GM12878 (cell line): ENCODE measurements at regions not wholly inside any gene's neighbourhood (a gene's known extent, or its start where the extent isn't known, plus 50 kb on each side); places are given as distances from the start of the nearest gene placed in this dataset.

Source experiments
- BHLHE40 ChIP-seq, 2 experiments: fragments of 450-650 bp in 1 of 2; IDR thresholded peaks; 2 replicates each; pipeline ENCODE4 v1.6.1; 2011 to 2017; ENCODE audit warnings: low read depth in 2 of 2, borderline replicate concordance in 1 of 2, improper control_type of control experiment in 1 of 2, low read length in 1 of 2, mild to moderate bottlenecking in 1 of 2
- CTCF ChIP-seq, 3 experiments: IDR thresholded peaks in 2 of 3; conservative IDR thresholded peaks in 1 of 3; 2 replicates each; pipeline ENCODE4 v1.5.1; 2011; ENCODE audit warnings: low read depth in 3 of 3, low read length in 3 of 3, mild to moderate bottlenecking in 3 of 3, control low read depth in 2 of 3, moderate library complexity in 2 of 3, inconsistent platforms in 1 of 3, mixed read lengths in 1 of 3; ENCODE audit not compliant: control insufficient read depth in 2 of 3, insufficient read depth in 1 of 3; ENCODE audit errors: extremely low read depth in 1 of 3
- ESRRA ChIP-seq: IDR thresholded peaks from 2 replicates; pipeline ENCODE4 v1.6.1; 2012; ENCODE audit warnings: mild to moderate bottlenecking, low read length, improper control_type of control experiment
- POLR2AphosphoS5 ChIP-seq: IDR thresholded peaks from 2 replicates; pipeline ENCODE4 v1.6.1; 2011; ENCODE audit warnings: mild to moderate bottlenecking, low read length, inconsistent platforms
- SMC3 ChIP-seq: IDR thresholded peaks from 2 replicates; pipeline ENCODE4 v1.6.1; 2011; ENCODE audit warnings: low read length, improper control_type of control experiment, borderline replicate concordance
- YY1 ChIP-seq: IDR thresholded peaks from 2 replicates; pipeline ENCODE4 v1.6.1; 2011; ENCODE audit warnings: low read depth, mild to moderate bottlenecking, low read length
- ZZZ3 ChIP-seq: IDR thresholded peaks from 2 replicates; pipeline ENCODE4 v1.6.1; 2011; ENCODE audit warnings: low read depth; ENCODE audit not compliant: control insufficient read depth, insufficient read length

DNA sequence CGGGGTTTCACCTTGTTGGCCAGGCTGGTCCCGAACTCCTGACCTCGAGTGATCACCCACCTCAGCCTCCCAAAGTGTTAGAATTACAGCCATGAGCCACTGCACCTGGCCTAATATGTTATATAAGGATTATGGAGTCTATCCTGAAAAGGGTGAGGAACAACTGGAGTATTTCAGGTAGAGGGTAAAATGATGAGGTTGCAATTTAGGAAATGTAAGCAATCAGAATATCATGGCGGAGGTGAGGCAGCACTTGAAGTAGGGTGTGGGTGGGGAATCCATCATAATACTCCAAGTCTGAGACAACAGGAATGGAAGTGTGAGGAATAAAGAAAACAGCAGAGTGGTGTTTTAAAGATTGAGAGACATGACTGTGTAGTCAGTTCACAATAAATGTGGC is 582.2 kb downstream of the FGF9 start:
- TF ChIP-seq YY1 (no peak), POLR2AphosphoS5 (no peak), SMC3 (no peak), BHLHE40 (IDR thresholded peaks at IDR 0.05; ENCODE audit: borderline replicate concordance in 1 of 2, low read depth in 2 of 2, low read length in 1 of 2) (no peak), CTCF (IDR thresholded peaks at IDR 0.05 in 2 of 3, conservative IDR thresholded peaks at IDR 0.05 in 1 of 3; ENCODE audit: control insufficient read depth in 2 of 3, extremely low read depth in 1 of 3, insufficient read depth in 1 of 3, low read depth in 3 of 3, low read length in 3 of 3) (no peak), ZZZ3 (no peak), ESRRA (no peak)
